DMS53 treated with DMSO at 0.1 percent for 48 hours (cell line): ENCODE measurements at regions not wholly inside any gene's neighbourhood (a gene's known extent, or its start where the extent isn't known, plus 50 kb on each side); places are given as distances from the start of the nearest gene placed in this dataset.
A peak's percentile ranks its signal among the peaks of the same experiment; 100 is the strongest.

Source experiments
- DNase-seq: peaks from one replicate; lab custom pipeline; 2025; ENCODE audit not compliant: unreplicated experiment; lab: John Stamatoyannopoulos, UW

DNA sequence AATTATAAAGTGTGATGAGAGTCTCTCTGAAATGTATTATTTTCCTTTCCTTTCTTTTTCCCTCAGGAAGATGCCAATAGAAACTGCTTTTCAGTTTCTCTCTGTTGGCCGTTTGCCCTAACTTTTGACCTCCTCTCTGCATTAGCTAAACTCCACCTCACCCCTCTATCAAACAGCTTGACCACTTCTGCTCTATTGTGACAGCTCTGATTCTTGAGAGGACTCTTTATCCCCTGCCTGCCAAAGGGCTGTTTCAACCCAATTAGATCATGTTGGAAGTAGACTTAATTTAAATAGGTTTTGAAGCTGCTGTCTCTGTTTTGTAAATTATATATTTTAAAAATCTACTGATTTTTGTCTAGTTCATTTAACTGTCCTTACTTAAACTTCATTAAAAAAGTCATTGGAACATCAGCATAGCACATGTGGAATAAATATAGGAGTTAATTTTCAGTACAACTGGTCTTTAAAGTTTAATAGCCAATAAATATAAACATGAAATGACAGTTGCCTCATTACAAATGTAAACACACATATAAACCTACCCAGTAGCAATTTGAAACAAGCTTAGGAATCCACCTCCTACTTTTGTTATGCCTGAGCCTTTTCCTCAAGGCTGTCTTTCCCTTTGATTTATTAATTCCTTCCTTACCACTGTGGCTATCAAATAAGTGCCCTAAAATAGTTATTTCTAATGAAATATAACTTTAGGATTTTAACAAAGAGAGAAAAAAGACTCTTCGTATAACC is 152.0 kb downstream of the CHRM3 start:
- DNase-seq: no peak

DNA sequence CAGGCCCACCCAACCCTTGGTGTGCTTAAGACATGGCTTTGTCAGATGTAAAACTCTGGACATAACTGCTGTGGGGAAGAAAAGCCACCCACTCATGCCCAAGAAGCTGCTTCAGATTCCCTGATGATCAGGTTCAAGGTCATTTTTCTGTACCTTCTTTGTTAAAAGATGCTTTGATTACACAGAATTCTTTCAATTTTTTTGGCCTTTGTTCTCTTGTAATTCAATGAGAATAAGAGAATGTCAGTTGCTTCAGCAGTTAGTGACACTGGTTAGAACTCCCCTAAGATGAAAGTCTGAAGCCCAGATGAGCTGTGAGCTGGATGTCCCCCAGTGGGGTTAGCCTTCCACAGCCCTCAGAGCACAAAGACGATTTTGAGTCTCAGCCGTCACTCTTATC is 152.7 kb downstream of the CHRM3 start:
- DNase-seq: no peak

DNA sequence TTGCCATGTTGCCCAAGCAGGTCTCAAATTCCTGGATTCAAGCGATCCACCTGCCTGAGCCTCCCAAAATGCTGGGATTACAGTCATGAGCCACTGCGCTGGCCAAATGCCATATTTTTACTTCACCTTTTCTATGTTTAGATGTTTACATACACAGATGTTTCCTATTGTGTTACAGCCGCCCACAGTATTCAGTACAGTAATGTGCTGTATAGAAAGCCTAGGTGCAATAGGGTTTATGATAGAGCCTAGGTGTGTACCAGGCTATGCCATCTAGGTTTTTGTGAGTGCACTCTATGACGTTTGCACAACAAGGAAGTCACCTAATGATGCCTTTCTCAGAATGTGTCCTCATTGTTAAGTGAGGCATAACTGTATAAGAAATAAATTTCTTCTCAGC is 153.4 kb downstream of the CHRM3 start:
- DNase-seq: no peak

DNA sequence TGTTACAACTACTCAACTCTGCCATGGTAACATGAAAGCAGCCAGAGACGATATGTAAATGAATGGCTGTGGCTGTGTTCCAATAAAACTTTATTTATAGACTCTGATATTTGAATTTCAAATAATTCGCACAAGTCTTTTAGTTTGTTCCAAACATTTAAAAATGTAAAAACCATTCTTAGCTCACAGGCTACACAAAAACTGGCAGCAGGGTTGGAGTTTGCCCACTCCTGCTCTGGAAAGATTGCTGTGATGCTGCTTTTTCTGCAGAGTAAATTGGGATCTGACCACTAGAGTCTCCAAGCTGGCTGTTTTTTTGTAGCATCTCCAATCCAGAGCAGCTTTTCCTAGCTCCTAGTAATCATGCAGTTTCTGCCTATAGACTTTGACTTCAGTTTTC is 157.5 kb downstream of the CHRM3 start:
- no peak for DNase-seq

DNA sequence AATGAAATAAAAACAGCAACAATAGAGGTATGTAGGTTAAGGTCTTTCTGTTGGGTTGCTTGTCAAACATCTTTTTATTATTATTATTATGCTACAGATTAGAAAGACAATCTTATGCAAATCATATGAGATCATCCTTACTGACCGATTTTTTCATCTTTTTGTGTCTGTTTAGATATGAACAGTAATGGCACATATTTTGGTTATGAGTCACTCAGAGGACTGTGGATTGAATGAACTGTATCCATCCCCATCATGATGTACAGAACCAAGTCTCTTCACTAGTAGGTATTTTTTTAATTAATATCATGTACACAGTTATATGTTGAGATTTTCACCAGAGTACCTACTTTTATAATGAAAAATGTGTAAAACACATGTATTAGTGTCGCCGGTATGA is 159.1 kb downstream of the CHRM3 start:
- DNase-seq: no peak

DNA sequence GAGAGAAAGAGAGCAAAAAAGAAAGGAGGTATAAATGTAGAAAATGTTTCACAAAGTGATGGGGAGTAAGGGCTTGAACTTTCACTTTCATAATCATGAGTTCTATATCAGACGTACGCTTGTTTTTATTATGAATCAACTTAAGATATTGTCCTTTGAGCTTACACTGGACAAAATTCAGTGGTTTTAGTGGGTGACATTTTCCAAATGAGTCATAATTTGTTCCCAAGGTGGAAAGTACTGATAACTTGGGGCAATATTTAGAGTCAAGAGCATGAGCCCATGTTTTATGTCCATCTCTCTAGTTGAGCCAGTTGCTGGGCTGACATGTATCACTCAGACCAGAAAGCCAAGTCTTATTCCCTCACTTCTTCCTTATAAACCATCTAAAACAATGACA is 161.6 kb downstream of the CHRM3 start:
- no peak for DNase-seq

DNA sequence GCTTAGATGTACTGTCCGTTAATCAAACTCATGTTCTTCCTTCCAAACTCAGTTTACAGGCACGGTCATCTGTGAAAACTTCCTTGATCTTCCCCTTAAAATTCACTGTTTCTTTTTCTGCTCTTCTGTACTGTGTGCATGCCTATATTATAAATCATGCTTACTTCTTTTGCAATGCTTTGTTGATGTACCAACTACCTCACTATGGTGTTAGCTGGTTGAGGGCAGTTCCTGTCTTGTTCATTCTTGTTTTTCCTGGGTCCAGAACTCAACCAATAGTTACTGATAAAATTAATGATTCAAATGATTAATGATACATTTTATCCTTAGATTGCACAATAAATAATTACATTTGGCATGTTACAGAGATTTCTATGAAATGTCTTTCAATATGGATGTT is 163.8 kb downstream of the CHRM3 start:
- DNase-seq: no peak

DNA sequence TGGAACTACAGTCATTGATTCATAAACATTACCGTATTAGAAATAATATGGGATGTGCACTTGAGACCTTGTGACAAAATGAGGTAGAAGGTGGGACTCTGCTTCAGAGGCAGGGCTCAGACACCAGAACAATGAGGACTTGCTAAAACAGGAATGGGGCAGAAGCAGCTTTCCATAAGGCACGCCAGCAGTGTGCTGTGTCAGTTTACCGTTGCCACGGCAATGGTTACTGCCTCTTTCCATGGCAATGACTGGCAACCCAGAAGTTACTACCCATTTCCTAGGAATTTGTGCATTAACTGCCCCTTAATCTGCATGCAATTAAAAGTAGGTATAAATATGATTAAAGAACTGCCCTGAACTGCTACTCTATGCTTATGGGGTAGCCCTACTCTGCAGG is 169.0 kb downstream of the CHRM3 start:
- DNase-seq: no peak

DNA sequence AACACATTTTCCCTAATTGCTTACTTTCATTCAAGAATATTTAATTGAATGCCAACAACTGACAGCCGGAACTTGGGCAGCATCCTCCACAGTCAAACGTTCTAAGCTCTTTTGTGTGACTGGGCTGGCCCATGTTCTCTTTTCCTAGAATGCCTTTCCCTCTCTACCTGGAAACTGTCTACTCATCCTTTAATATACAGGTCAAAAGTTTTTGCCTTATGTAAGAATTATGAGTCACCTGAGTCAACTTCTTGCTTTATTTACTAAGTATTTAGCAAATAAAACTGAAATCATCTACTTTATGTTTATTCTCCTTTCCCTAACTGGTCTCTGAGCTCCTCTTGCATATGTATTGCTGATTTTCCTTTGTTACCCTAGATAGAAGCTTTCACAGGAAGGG is 172.2 kb downstream of the CHRM3 start:
- peak; percentile 12 for DNase-seq

DNA sequence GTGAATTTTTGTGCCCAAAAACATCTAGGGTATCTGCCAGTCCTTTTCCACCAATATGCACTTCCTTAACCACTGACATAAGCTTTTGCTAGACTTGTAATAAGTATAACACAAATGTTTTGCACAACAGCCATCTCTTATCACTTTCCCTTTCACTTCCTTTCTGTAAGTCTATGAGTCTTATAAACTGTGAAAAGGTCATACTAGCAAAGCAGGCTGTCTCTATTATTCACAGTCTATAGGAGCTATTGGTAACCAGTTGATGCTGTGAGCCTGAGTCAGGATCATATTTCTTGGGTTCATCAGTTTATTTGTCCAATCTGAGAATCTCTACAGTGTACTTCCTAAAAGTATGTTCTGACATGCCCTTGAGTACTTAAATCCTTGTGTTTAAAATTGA is 172.6 kb downstream of the CHRM3 start:
- DNase-seq: no peak

DNA sequence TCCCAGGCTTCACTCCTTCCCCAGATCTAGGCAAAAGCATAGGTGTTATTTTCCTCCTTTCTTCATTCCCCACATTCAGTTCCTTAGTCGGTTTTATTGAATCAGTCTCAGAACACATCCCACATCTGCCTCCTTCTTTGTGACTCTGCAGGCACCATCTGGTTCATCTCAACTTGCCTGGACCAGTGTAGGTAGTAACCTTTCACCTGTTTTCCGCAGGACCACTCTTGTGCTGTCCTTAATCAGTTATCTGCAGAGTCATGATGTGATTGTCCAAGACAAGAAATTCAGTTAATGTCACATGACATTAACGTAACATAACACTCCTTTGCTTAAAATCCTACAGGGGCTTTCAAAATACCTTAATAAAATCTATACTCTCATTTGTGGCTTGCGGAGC is 174.6 kb downstream of the CHRM3 start:
- DNase-seq: no peak

DNA sequence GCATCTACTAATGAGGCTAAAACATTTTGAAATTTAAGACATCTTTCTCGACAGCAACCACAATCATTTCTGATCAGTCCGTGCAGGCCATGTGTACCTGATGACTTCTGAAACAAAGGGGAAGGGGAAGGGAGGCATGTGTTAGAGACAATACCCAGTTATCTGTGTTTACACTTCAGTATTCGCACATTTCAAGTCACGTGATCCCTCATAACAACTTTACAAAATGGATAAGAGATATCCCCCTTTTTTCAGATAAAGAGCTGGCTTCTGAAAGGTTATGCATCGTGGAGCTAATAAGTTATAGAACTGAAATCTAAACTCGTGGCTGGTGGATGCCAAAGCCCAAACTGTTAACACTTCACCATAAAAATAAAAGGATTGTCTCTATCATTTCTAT is 175.7 kb downstream of the CHRM3 start:
- DNase-seq: no peak

DNA sequence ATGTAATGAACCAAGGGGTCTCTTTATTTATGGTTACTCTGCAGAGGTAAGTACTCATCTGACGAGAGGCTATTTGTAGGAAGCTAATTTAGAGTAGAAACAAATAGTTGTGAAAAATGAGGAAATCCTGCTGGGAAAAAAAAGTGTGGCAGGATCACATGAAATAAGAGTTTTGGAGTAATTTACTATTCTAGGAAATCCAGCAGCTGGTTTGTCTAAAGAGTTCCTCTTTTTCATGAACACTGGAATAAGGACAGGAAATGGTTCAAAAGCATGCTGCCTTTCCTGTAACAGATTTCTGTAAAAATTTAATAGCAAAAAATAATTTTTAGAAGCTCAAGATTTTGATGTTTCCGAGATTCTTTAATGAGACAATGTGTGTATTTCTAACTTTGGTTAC is 177.3 kb downstream of the CHRM3 start:
- DNase-seq: no peak

DNA sequence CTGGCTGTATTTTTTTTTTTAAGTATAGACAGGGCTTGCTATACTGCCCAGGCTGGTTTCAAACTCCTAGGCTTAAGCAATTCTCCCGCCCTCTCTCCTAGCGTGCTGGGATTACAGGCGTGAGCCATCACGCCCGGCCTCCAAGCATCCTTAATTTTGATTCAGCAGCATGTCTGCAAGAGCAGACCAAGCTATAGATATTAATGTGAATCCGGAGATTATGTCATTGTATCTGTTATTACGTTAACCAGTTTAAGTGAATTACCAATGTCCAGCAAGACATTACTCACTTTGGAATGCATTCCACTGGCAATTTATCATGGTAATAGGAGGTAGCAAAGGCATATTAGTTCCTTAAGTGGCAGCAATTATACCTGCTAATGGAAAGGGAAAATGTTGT is 179.7 kb downstream of the CHRM3 start:
- DNase-seq: no peak

DNA sequence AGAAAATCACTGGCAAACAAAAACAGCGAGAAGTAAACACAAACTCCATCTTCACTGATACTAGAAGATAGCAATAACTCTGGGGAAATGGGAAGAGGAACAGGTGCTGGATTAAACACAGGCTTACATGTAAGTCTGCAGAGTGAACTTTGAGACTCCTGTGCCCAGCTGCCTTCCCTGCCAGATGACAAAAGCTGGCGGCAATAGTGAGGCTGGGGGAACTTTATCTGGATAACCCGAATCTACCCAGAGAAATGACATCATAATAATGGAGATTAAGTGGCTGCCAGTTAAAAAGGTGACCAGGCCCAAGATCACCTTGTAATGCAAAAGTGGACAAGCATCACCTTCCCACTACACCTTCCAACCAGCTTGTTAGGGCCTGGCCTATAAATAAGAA is 184.5 kb downstream of the CHRM3 start:
- DNase-seq: no peak

DNA sequence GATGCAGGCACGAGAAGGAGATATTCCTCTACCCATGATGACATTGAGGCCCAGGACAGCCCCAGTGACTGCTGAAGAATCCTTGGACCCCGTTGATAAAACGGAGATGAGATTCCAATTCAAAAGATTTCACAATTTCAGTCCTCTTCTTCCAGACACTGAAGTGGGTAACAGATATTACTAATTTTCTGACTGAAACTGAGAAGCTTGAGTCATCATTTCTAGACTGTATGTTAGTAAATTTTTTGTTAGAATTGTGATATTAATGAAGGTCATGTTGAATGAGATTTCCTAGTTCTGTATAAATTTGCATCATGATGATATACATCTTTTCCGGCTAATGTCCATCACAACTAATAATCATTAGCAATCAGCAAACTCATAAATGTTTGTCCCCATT is 185.8 kb downstream of the CHRM3 start:
- DNase-seq: no peak

DNA sequence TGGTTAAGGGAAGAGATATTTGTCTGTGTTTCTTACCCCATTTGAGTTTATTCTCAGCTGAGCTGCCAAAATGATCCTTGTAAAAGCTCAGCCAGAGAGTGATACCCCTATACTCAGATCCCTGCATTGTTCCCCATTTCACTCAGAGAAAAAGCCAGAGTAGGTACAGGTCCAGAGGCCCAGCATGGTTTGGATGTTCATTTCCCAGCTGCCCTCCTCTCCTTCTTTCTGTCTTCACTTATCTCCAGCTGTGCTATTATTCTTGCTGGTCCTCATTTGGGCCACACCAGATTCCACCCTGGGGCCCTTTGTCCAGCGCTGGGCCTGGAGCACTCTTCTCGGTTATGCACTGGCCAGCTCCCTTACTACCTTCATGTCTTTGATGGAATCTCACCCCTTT is 187.7 kb downstream of the CHRM3 start:
- DNase-seq: no peak

DNA sequence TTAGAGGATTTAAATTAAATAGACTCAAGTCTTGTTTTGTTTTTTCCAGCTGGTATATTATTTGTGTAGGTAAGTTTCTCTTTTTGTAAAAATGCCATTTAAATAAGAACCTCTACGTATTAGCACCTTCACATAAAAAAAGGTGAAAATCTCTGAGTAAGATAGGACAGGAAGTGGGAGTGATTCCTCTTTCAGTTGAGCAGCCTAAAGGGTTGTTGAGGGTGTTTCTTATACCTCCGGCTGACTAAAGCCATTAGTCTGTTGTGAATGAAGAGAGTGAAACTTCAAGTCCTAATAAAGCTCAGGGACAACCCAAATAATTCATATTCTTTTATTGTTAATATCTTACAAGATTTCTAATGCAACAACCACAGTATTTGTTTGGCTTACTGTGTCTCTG is 188.7 kb downstream of the CHRM3 start:
- DNase-seq: no peak

DNA sequence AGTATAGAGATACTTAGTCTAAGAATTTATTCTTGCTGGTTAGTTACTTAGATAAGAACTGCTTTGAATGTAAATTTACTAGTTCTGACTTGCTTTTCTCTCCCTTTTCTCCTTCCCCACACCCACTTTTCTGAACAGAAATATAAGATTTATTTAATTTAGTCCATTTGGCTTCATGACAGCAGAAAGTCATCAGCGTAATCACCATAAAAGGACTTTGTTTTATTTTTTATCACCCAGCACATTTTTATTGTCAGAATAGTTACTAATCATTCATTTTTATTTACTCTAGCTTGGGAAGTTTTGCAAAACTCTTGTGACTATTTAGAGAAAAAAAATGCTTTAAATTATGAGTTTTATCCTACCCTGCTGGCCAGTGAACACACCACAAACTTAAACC is 197.2 kb downstream of the CHRM3 start:
- no peak for DNase-seq

DNA sequence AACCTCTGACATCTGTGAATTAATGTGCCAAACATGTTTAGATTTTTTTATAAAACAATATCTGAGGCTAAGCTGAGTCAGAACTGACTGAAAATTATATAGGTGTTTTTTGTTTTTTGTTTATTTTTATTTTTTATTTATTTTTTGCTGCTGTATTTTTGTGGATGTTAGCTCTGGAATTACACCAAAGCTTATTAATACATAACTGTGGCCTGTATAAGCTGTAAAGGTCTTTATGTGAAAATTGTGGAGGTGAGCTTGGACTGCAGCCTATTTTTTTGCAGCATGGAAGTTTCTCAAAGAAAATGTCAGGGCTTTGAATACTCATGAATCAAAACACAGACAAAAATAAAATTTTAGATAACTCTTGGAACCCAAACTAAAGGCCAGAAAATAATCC is 199.8 kb downstream of the CHRM3 start:
- no peak for DNase-seq

DNA sequence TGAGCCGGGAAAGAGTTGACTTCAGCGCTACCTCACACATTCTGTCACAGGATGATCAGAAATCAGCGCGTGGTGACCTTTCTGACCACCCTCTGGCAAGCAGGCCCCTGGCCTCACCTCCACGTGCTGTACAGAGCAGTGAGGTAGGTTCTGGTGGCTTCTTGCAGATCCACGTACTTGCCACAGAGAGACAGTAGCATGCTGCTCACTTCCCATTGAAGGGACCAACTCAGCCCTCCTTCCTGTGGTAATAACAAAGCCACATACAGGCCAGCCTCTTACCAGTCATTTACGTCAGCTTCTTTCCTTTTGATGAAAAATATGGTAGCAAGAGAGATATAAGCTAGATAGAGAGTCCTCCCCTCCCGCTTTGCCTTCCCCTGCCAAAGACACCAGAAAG is 200.7 kb downstream of the CHRM3 start:
- DNase-seq: no peak

DNA sequence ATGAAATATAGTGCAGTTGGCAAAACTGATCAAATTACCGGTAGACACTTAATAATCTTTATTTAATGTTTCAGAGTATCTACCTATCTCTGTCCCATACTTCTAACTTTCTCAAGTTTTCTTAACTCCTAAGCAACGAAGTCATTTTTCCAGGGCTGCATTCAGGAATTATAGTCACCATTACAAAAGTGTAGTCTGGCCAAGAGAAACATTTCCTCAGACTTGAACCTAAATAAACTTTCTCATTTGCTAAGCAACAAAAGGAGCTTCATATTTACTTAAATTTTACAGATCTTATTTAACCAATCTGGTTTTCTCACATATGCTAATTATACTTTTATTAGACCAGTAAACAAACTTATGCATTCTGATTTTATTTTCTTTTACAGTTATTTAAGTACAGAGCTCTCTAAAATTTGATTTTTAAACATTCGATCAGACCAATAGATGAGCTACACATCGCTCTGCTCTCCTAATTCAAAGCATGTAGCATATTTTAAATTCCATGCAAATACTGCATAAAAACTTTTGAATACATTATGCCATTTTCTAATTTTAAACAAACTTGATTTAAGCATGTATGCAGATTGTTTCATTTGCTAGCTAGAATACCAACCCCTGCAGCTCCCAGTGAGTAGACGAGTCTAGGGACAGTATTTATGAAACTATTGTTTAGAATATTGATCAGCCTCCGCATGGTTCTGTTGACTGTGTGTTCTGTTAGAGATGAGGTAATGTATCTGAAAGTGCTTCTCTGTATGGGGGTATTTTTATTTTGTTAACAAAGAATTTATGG is 201.4 kb downstream of the CHRM3 start:
- DNase-seq: no peak

DNA sequence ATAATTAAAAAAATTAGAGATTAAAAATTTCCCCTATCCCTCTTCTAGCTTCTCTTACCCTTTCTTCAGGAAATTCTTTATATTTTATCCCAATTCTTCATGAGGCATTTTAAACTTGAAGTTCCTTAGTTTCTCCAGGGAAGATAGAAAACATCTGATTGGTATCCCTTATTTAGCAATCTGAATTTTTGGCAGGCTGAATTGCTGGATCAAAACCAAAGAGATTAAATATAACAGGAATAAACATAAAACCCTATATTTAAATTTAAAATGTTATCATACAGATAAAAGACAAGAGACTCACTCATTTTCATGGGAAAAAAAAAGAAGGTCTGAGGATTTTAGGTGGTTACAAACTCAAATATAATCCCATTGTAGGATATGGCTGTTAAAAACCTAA is 204.2 kb downstream of the CHRM3 start:
- DNase-seq: no peak
